ENCODE measurements at regions not wholly inside any gene's neighbourhood (a gene's known extent, or its start where the extent isn't known, plus 50 kb on each side); places are given as distances from the start of the nearest gene placed in this dataset.

GRCh38 chr14:101426466-101426865 is 134.8 kb upstream of the DIO3 start:
- TF ChIP-seq CTCF (conservative IDR thresholded peaks at IDR 0.05; ENCODE audit: low read length) (no peak), EZH2phosphoT487 (IDR thresholded peaks at IDR 0.05; ENCODE audit: borderline replicate concordance, low read depth, low read length) (no peak)

All from OCI-LY7 (cell line).